GM12878 (cell line): ENCODE measurements at regions not wholly inside any gene's neighbourhood (a gene's known extent, or its start where the extent isn't known, plus 50 kb on each side); places are given as distances from the start of the nearest gene placed in this dataset.

ENCODE experiments used
- ATAC-seq: fragments of 200-7000 bp; cut with Tn5 transposase; 3 replicates; pipeline ENCODE4 v1.9.1; 2020; ENCODE audit warnings: mild to moderate bottlenecking, moderate library complexity
- BruUV-seq: library from RNA; stranded (reverse); fragments of 400-500 nt; replicated peaks from 2 replicates; lab custom pipeline; 2021; lab: Mats Ljungman, UMichigan
- CTCF ChIA-PET: fragments of 300-600 bp; sonication (Branson Sonifier 250); formaldehyde crosslinking; extraction: SDS; loops from one replicate; lab custom pipeline; 2021; ENCODE audit warnings: inconsistent platforms; lab: Yijun Ruan, JAX
- POLR2A ChIA-PET: fragments of 350-600 bp; formaldehyde crosslinking; extraction: SDS; loops from one replicate; lab custom pipeline; 2021; ENCODE audit warnings: inconsistent platforms; lab: Charles Lee
- RAD21 ChIA-PET: fragments of 300-600 bp; sonication (Branson Sonifier 250); formaldehyde crosslinking; loops from one replicate; lab custom pipeline; 2023; ENCODE audit warnings: antibody characterized with exemption; ENCODE audit not compliant: unreplicated experiment; lab: Charles Lee
- SMC1A ChIA-PET: fragments of 300-600 bp; sonication (Branson Sonifier 250); formaldehyde crosslinking; loops from one replicate; lab custom pipeline; 2023; ENCODE audit not compliant: unreplicated experiment, uncharacterized antibody; lab: Charles Lee
- DNase-seq: peaks from one replicate; pipeline ENCODE4 v3.0.0-alpha.2; 2011; ENCODE audit warnings: low read depth, low spot score
- FAIRE-seq: peaks from 3 replicates; lab custom pipeline; 2011; peaks lifted over from hg19 to GRCh38; lab: Jason Lieb, UNC
- H2AFZ ChIP-seq: 2 replicates; pipeline ENCODE4 v1.6.0; 2011; ENCODE audit warnings: low read depth, low read length, control low read depth; ENCODE audit not compliant: control insufficient read depth
- H3K27ac ChIP-seq: 2 replicates; pipeline ENCODE4 v1.5.1; 2011; ENCODE audit warnings: control low read depth; ENCODE audit not compliant: control insufficient read depth, insufficient read depth
- H3K27me3 ChIP-seq, 2 experiments: replicated peaks in 1 of 2; 2 replicates each; pipeline versions ENCODE4 v1.6.0 to v1.6.1; 2011; ENCODE audit warnings: low read length in 1 of 2; ENCODE audit not compliant: control insufficient read depth in 2 of 2, insufficient read depth in 2 of 2
- H3K36me3 ChIP-seq, 2 experiments: 2 replicates each; pipeline ENCODE4 v1.5.1; 2011; ENCODE audit warnings: low read length in 1 of 2; ENCODE audit not compliant: control insufficient read depth in 2 of 2, insufficient read depth in 2 of 2
- H3K4me1 ChIP-seq: 2 replicates; pipeline ENCODE4 v1.6.1; 2011; ENCODE audit warnings: mild to moderate bottlenecking, low read length, moderate library complexity, mixed read lengths; ENCODE audit not compliant: control insufficient read depth, insufficient read depth
- H3K4me2 ChIP-seq: 2 replicates; pipeline ENCODE4 v1.6.0; 2011; ENCODE audit warnings: control low read depth; ENCODE audit not compliant: control insufficient read depth, insufficient read depth
- H3K4me3 ChIP-seq: fragments of 200-600 bp; sonication (generic); 2 replicates; pipeline ENCODE4 v1.5.1; 2016
- H3K79me2 ChIP-seq: 2 replicates; pipeline ENCODE4 v1.6.0; 2011; ENCODE audit warnings: low read length; ENCODE audit not compliant: control insufficient read depth, insufficient read depth
- H3K9ac ChIP-seq: 2 replicates; pipeline ENCODE4 v1.8.0; 2011; ENCODE audit warnings: low read length, control low read depth, mixed read lengths; ENCODE audit not compliant: control insufficient read depth, insufficient read depth
- H3K9me3 ChIP-seq: replicated peaks from 3 replicates; pipeline ENCODE4 v1.5.1; 2011; ENCODE audit warnings: mild to moderate bottlenecking, low read length; ENCODE audit not compliant: control insufficient read depth, insufficient read depth
- H4K20me1 ChIP-seq: 2 replicates; pipeline ENCODE4 v1.6.0; 2011; ENCODE audit not compliant: control insufficient read depth, insufficient read depth
- CBX5 ChIP-seq: sonication (generic); IDR thresholded peaks from 2 replicates; pipeline ENCODE4 v1.6.1; 2016; ENCODE audit warnings: low read depth, moderate library complexity, mild to moderate bottlenecking, inconsistent platforms
- FOXK2 ChIP-seq: fragments of 450-650 bp; IDR thresholded peaks from 2 replicates; pipeline ENCODE4 v1.6.1; 2017; ENCODE audit warnings: mild to moderate bottlenecking, moderate library complexity
- HDAC2 ChIP-seq: fragments of 200-600 bp; sonication (generic); IDR thresholded peaks from 2 replicates; pipeline ENCODE4 v1.6.1; 2017
- IRF4 ChIP-seq: IDR thresholded peaks from 2 replicates; pipeline ENCODE4 v1.6.1; 2011; ENCODE audit warnings: low read depth, low read length
- MXI1 ChIP-seq: fragments of 150-350 bp; IDR thresholded peaks from 2 replicates; pipeline ENCODE4 v1.6.1; 2011; ENCODE audit warnings: low read depth, mild to moderate bottlenecking, inconsistent platforms, low read length, improper control_type of control experiment
- MYB ChIP-seq: fragments of 150-350 bp; IDR thresholded peaks from 2 replicates; pipeline ENCODE4 v1.6.1; 2014; ENCODE audit warnings: mild to moderate bottlenecking, low read depth, low read length, borderline replicate concordance
- RFX5 ChIP-seq: IDR thresholded peaks from 2 replicates; pipeline ENCODE4 v1.6.1; 2011; ENCODE audit warnings: low read depth, low read length, improper control_type of control experiment
- SUZ12 ChIP-seq: fragments of 200-600 bp; sonication (generic); IDR thresholded peaks from one replicate; pipeline ENCODE4 v1.6.1; 2018; ENCODE audit warnings: antibody characterized with exemption, mild to moderate bottlenecking; ENCODE audit not compliant: unreplicated experiment
- ZNF384 ChIP-seq: IDR thresholded peaks from 2 replicates; pipeline ENCODE4 v1.6.1; 2012; ENCODE audit warnings: low read depth, mild to moderate bottlenecking, low read length, improper control_type of control experiment, borderline replicate concordance
- ZZZ3 ChIP-seq: IDR thresholded peaks from 2 replicates; pipeline ENCODE4 v1.6.1; 2011; ENCODE audit warnings: low read depth; ENCODE audit not compliant: control insufficient read depth, insufficient read length
- WGBS: methylation state at CpG from one replicate; pipeline ENCODE4 v1.1.6; 2016; ENCODE audit warnings: low lambda C conversion rate; ENCODE audit not compliant: insufficient replicate concordance, insufficient coverage; ENCODE audit errors: missing lambda C conversion rate; 5-methylcytosine and 5-hydroxymethylcytosine counted together
- in situ Hi-C: fragments of 300-500 bp; cut with MboI; formaldehyde crosslinking; loops from 9 replicates; pipeline ENCODE4 v1.14.3; 2018; ENCODE audit warnings: mixed read lengths
- intact Hi-C: fragments of 100-400 bp; cut with micrococcal nuclease; formaldehyde crosslinking; loops from one replicate; pipeline ENCODE4 v1.14.2; 2022; ENCODE audit not compliant: unreplicated experiment
- TF ChIP-seq, protein P1 (sequence below): fragments of 450-650 bp; IDR thresholded peaks from 2 replicates; pipeline ENCODE4 v1.6.1; 2018; ENCODE audit warnings: borderline replicate concordance, mild to moderate bottlenecking; ENCODE audit not compliant: partially characterized antibody
- TF ChIP-seq, protein P2 (sequence below): fragments of 450-650 bp; formaldehyde crosslinking; IDR thresholded peaks from 2 replicates; pipeline ENCODE4 v1.4.0; 2022; ENCODE audit warnings: mild to moderate bottlenecking, moderate library complexity

GRCh38 chr3:83226751-83227150 lies 1465.3 kb upstream of the GBE1 start:
- FAIRE-seq = no peak
- no TSS peak for BruUV-seq
- SMC1A ChIA-PET = interaction anchor here (0.7 to 0.9 kb wide), 2 partner anchors 9 to 259 kb away, joined by 3 read pairs; no protein-coding TSS in a partner anchor
- H3K27me3 ChIP-seq = no peaks in the 10 kb centered on the region
- H3K4me2 ChIP-seq = no peak overlapping the region
- POLR2A ChIA-PET = no interaction called here
- H3K9me3 ChIP-seq = no peaks in the 10 kb centered on the region
- ATAC-seq = no peak
- no peak overlapping the region for H3K4me3 ChIP-seq
- H3K9ac ChIP-seq = no peak overlapping the region
- no peak overlapping the region for H3K27ac ChIP-seq
- CTCF ChIA-PET = no interaction called here
- no peak for DNase-seq
- no peaks in the 10 kb centered on the region for H3K36me3 ChIP-seq
- no peaks in the 10 kb centered on the region for H3K4me1 ChIP-seq
- H3K79me2 ChIP-seq = no peaks in the 10 kb centered on the region
- no peak overlapping the region for H2AFZ ChIP-seq
- RAD21 ChIA-PET = no interaction called here
- H4K20me1 ChIP-seq = no peaks in the 10 kb centered on the region
- 15% methylated on average over 3 of the region's 3 CpGs for WGBS
- in situ Hi-C loops (no loop called here), intact Hi-C loops (no loop called here)
- TF ChIP-seq MYB = no peak
- TF ChIP-seq, protein P1, sequence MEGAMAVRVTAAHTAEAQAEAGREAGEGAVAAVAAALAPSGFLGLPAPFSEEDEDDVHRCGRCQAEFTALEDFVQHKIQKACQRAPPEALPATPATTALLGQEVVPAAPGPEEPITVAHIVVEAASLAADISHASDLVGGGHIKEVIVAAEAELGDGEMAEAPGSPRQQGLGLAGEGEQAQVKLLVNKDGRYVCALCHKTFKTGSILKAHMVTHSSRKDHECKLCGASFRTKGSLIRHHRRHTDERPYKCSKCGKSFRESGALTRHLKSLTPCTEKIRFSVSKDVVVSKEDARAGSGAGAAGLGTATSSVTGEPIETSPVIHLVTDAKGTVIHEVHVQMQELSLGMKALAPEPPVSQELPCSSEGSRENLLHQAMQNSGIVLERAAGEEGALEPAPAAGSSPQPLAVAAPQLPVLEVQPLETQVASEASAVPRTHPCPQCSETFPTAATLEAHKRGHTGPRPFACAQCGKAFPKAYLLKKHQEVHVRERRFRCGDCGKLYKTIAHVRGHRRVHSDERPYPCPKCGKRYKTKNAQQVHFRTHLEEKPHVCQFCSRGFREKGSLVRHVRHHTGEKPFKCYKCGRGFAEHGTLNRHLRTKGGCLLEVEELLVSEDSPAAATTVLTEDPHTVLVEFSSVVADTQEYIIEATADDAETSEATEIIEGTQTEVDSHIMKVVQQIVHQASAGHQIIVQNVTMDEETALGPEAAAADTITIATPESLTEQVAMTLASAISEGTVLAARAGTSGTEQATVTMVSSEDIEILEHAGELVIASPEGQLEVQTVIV = no peak
- TF ChIP-seq HDAC2 = no peak
- TF ChIP-seq RFX5 = no peak
- TF ChIP-seq, protein P2, sequence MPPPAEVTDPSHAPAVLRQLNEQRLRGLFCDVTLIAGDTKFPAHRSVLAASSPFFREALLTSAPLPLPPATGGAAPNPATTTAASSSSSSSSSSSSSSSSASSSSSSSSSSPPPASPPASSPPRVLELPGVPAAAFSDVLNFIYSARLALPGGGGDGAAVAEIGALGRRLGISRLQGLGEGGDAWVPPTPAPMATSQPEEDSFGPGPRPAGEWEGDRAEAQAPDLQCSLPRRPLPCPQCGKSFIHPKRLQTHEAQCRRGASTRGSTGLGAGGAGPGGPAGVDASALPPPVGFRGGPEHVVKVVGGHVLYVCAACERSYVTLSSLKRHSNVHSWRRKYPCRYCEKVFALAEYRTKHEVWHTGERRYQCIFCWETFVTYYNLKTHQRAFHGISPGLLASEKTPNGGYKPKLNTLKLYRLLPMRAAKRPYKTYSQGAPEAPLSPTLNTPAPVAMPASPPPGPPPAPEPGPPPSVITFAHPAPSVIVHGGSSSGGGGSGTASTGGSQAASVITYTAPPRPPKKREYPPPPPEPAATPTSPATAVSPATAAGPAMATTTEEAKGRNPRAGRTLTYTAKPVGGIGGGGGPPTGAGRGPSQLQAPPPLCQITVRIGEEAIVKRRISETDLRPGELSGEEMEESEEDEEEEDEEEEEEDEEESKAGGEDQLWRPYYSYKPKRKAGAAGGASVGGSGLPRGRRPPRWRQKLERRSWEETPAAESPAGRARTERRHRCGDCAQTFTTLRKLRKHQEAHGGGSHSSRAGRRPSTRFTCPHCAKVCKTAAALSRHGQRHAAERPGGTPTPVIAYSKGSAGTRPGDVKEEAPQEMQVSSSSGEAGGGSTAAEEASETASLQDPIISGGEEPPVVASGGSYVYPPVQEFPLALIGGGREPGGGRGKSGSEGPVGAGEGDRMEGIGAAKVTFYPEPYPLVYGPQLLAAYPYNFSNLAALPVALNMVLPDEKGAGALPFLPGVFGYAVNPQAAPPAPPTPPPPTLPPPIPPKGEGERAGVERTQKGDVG (CRISPR knock-in tag) = no peak
- no peak for TF ChIP-seq ZZZ3
- no peak for TF ChIP-seq ZNF384
- no peak for TF ChIP-seq CBX5
- TF ChIP-seq FOXK2 = no peak
- TF ChIP-seq IRF4 = no peak
- TF ChIP-seq MXI1 = no peak
- TF ChIP-seq SUZ12 = no peak
